Liver (tissue), 7 donors: ENCODE measurements at regions not wholly inside any gene's neighbourhood (a gene's known extent, or its start where the extent isn't known, plus 50 kb on each side); places are given as distances from the start of the nearest gene placed in this dataset.

ENCODE experiments used
- DNase-seq: peaks from one replicate; pipeline ENCODE4 v3.0.0-alpha.2; 2017; ENCODE audit warnings: low spot score
- H3K27ac ChIP-seq, 2 donors: one replicate each; pipeline ENCODE4 v1.7.0; 2013; ENCODE audit warnings: inconsistent platforms in 2 of 2, low read length in 2 of 2, control low read depth in 1 of 2, low read depth in 1 of 2, mild to moderate bottlenecking in 1 of 2
- H3K27me3 ChIP-seq, 4 donors: one replicate each; pipeline versions ENCODE4 v1.6.1 to v1.7.0; 2013; ENCODE audit warnings: low read length in 3 of 4, inconsistent platforms in 1 of 4, mild to moderate bottlenecking in 1 of 4, moderate library complexity in 1 of 4; ENCODE audit not compliant: control insufficient read depth in 4 of 4, insufficient read depth in 4 of 4
- H3K36me3 ChIP-seq, 4 donors: one replicate each; pipeline versions ENCODE4 v1.6.1 to v1.7.0; 2013; ENCODE audit warnings: low read length in 3 of 4, mild to moderate bottlenecking in 3 of 4, low read depth in 1 of 4, moderate library complexity in 1 of 4; ENCODE audit not compliant: control insufficient read depth in 4 of 4, insufficient read depth in 3 of 4
- H3K4me1 ChIP-seq, 4 donors: one replicate each; pipeline versions ENCODE4 v1.6.1 to v1.7.0; 2013; ENCODE audit warnings: low read length in 3 of 4, mild to moderate bottlenecking in 3 of 4, moderate library complexity in 1 of 4; ENCODE audit not compliant: control insufficient read depth in 4 of 4, insufficient read depth in 4 of 4
- H3K4me3 ChIP-seq, 3 donors: one replicate each; pipeline versions ENCODE4 v1.6.1 to v1.7.0; 2013; ENCODE audit warnings: low read length in 3 of 3, control low read depth in 1 of 3, low read depth in 1 of 3, mild to moderate bottlenecking in 1 of 3
- H3K9ac ChIP-seq, 2 donors: one replicate each; pipeline ENCODE4 v1.7.0; 2013; ENCODE audit warnings: low read length in 2 of 2, mild to moderate bottlenecking in 2 of 2, moderate library complexity in 2 of 2, control low read depth in 1 of 2, low read depth in 1 of 2
- H3K9me3 ChIP-seq, 4 donors: one replicate each; pipeline versions ENCODE4 v1.6.1 to v1.7.0; 2013; ENCODE audit warnings: low read length in 3 of 4; ENCODE audit not compliant: control insufficient read depth in 4 of 4
- HNF4A ChIP-seq, 2 donors: conservative IDR thresholded peaks; 2 replicates each; pipeline ENCODE4 v1.6.1; 2016; ENCODE audit warnings: antibody characterized with exemption in 2 of 2, mild to moderate bottlenecking in 2 of 2
- JUND ChIP-seq, 2 donors: IDR thresholded peaks; 2 replicates each; pipeline ENCODE4 v1.6.1; 2016; ENCODE audit warnings: antibody characterized with exemption in 2 of 2
- MAX ChIP-seq: IDR thresholded peaks from 2 replicates; pipeline ENCODE4 v1.6.1; 2016; ENCODE audit warnings: antibody characterized with exemption
- NR2F2 ChIP-seq: IDR thresholded peaks from 2 replicates; pipeline ENCODE4 v1.6.1; 2016; ENCODE audit warnings: antibody characterized with exemption
- RAD21 ChIP-seq, 2 donors: IDR thresholded peaks; 2 replicates each; pipeline ENCODE4 v1.6.1; 2016; ENCODE audit warnings: antibody characterized with exemption in 2 of 2, mild to moderate bottlenecking in 2 of 2
- REST ChIP-seq: IDR thresholded peaks from 2 replicates; pipeline ENCODE4 v1.6.1; 2016; ENCODE audit warnings: antibody characterized with exemption, mild to moderate bottlenecking
- SP1 ChIP-seq: IDR thresholded peaks from 2 replicates; pipeline ENCODE4 v1.6.1; 2018; ENCODE audit warnings: antibody characterized with exemption, mild to moderate bottlenecking
- WGBS: extraction: QIAGEN DNeasy Blood & Tissue Kit; methylation state at CpG from one replicate; pipeline ENCODE4 v1.1.7; 2013; 5-methylcytosine and 5-hydroxymethylcytosine counted together
- donor health status: healthy.
- donor health status: healthy.
- donor health status: healthy.
- donor health status: healthy.

GRCh38 chr1:56411484-56412180 is 167.7 kb downstream of the PLPP3 start:
- TF ChIP-seq RAD21 (IDR thresholded peaks at IDR 0.05) (peak; percentile 39 to 52), NR2F2 (peak; percentile 52), SP1 (no peak), JUND (IDR thresholded peaks at IDR 0.05) (peak in 1 of 2 donors; percentile 10)
- no peak overlapping the region for H3K4me3 ChIP-seq
- no peak for DNase-seq
- H3K27me3 ChIP-seq, result no peaks in the 10 kb centered on the region
- H3K36me3 ChIP-seq, result no peaks in the 10 kb centered on the region
- H3K27ac ChIP-seq, result peak overlapping the region; percentile 60 to 61
- H3K9me3 ChIP-seq, result no peaks in the 10 kb centered on the region
- no peak overlapping the region for H3K9ac ChIP-seq
- 74% methylated on average over 13 of the region's 13 CpGs for WGBS
- peaks cover 0 to 44% (median 24%) of the 10 kb centered on the region in 4 donors for H3K4me1 ChIP-seq

- no peaks in the 10 kb centered on the region for H3K27me3 ChIP-seq
- H3K36me3 ChIP-seq, result no peaks in the 10 kb centered on the region
- no peak for DNase-seq
- H3K4me1 ChIP-seq, result peaks cover 0 to 37% (median 21%) of the 10 kb centered on the region in 4 donors
- H3K9ac ChIP-seq, result peak overlapping the region in 1 of 2 donors; percentile 47
- H3K9me3 ChIP-seq, result no peaks in the 10 kb centered on the region
- no peak overlapping the region for H3K4me3 ChIP-seq
- H3K27ac ChIP-seq, result peak overlapping the region; percentile 60 to 61
- 52% methylated on average over 2 of the region's 2 CpGs for WGBS
- TF ChIP-seq MAX (no peak), HNF4A (conservative IDR thresholded peaks at IDR 0.05) (peak; percentile 10 to 41), REST (no peak)
These were observed 168.3 kb downstream of the PLPP3 start for GRCh38 chr1:56411021-56411420.

GRCh38 chr1:56410405-56410804 is 169.0 kb downstream of the PLPP3 start:
- Histone ChIP-seq H3K27ac (peak overlapping the region; percentile 60 to 61), H3K36me3 (no peaks in the 10 kb centered on the region), H3K9me3 (no peaks in the 10 kb centered on the region), H3K4me3 (no peak overlapping the region), H3K9ac (peak overlapping the region in 1 of 2 donors; percentile 47), H3K4me1 (peaks cover 0 to 31% (median 17%) of the 10 kb centered on the region in 4 donors), H3K27me3 (no peaks in the 10 kb centered on the region)
- no peak for DNase-seq
- TF ChIP-seq REST (no peak), MAX (no peak), JUND (IDR thresholded peaks at IDR 0.05) (no peak)
- 92% methylated on average over 3 of the region's 3 CpGs for WGBS
